SK-N-SH (cell line): ENCODE measurements at regions not wholly inside any gene's neighbourhood (a gene's known extent, or its start where the extent isn't known, plus 50 kb on each side); places are given as distances from the start of the nearest gene placed in this dataset.

ENCODE experiments used
- EP300 ChIP-seq, 2 experiments: IDR thresholded peaks; 2 replicates each; pipeline versions ENCODE4 v1.4.0 to v1.6.1; 2012; ENCODE audit warnings: borderline replicate concordance in 1 of 2, low read depth in 1 of 2, low read length in 1 of 2
- EZH2phosphoT487 ChIP-seq: fragments of 200-600 bp; sonication (generic); IDR thresholded peaks from 2 replicates; pipeline ENCODE4 v1.6.1; 2017; ENCODE audit warnings: low read depth, mixed run types, mild to moderate bottlenecking, antibody characterized with exemption, moderate library complexity, borderline replicate concordance
- GABPA ChIP-seq: IDR thresholded peaks from 2 replicates; pipeline ENCODE4 v1.4.0; 2012; ENCODE audit warnings: low read depth, mild to moderate bottlenecking
- NFIC ChIP-seq: IDR thresholded peaks from 2 replicates; pipeline ENCODE4 v1.4.0; 2012; ENCODE audit warnings: borderline replicate concordance
- POLR2AphosphoS5 ChIP-seq: IDR thresholded peaks from 2 replicates; pipeline ENCODE4 v1.6.1; 2012; ENCODE audit warnings: low read depth, low read length
- RAD21 ChIP-seq: IDR thresholded peaks from 2 replicates; pipeline ENCODE4 v1.6.1; 2012; ENCODE audit warnings: mild to moderate bottlenecking, low read length
- SMC3 ChIP-seq: IDR thresholded peaks from 2 replicates; pipeline ENCODE4 v1.6.1; 2012; ENCODE audit warnings: low read depth, low read length, improper control_type of control experiment
- TAF1 ChIP-seq: IDR thresholded peaks from 2 replicates; pipeline ENCODE4 v1.6.1; 2012; ENCODE audit warnings: low read depth, mild to moderate bottlenecking, low read length, moderate library complexity, borderline replicate concordance
- TF ChIP-seq, protein P1 (sequence below): fragments of 200-600 bp; sonication (generic); IDR thresholded peaks from 2 replicates; pipeline ENCODE4 v1.6.1; 2017; ENCODE audit warnings: antibody characterized with exemption, mild to moderate bottlenecking, moderate library complexity
- TF ChIP-seq, protein P2 (sequence below): IDR thresholded peaks from 2 replicates; pipeline ENCODE4 v1.4.0; 2012; ENCODE audit warnings: low read depth, borderline replicate concordance
- TF ChIP-seq, protein P3 (sequence below): fragments of 150-350 bp; IDR thresholded peaks from 2 replicates; pipeline ENCODE4 v1.6.1; 2017; ENCODE audit warnings: antibody characterized with exemption, low read length, low read depth, borderline replicate concordance
- TF ChIP-seq, protein P4 (sequence below): IDR thresholded peaks from 2 replicates; pipeline ENCODE4 v1.4.0; 2012; ENCODE audit warnings: low read depth
- TF ChIP-seq, protein P5 (sequence below): IDR thresholded peaks from 2 replicates; pipeline ENCODE4 v1.6.1; 2012; ENCODE audit warnings: mild to moderate bottlenecking, low read depth, low read length, moderate library complexity

DNA sequence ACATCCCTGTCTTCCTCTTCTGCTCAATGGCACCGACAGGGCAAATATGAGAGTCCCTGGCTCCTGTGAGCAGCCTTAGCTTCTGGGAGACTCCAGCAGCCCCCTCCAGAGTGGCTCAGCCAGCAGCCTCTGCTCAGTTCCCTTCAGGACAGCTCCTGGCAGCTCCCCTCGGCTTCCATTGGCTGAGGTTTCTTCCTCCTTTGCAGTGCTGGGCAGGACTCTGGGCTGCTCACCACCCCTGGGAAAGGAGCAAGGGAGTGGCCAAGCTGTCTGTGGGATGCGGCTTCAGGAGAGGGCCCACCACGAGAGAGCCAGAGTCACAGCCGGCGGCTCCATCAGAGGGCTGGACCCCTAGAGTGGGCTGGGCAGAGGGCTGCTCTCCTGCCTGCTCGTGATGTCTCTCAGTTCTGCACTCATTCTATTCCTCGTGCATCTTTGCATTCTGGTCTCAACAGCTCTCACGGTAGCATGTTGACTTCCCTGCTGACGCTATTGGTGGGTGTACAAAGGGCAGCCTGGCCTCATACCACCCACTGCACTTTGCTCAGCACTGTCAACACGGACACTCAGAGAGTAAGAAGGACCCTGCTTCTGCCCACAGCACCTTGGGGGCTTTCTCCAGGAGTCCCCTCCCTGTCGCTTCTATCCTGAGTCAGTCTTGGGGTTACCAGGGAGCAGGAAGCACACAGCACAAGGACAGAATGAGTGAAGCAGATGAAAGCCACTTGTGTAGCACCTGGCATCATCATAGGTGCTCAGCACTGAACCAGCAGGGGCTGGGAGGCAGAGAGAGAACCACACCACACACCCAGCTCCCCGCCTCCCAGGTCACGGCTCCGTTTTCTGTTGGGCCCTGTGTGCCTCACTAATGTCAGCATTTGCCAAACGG, 80.9 kb upstream of the ALDH1B1 start:
- TF ChIP-seq RAD21, result no peak
- TF ChIP-seq, protein P1, sequence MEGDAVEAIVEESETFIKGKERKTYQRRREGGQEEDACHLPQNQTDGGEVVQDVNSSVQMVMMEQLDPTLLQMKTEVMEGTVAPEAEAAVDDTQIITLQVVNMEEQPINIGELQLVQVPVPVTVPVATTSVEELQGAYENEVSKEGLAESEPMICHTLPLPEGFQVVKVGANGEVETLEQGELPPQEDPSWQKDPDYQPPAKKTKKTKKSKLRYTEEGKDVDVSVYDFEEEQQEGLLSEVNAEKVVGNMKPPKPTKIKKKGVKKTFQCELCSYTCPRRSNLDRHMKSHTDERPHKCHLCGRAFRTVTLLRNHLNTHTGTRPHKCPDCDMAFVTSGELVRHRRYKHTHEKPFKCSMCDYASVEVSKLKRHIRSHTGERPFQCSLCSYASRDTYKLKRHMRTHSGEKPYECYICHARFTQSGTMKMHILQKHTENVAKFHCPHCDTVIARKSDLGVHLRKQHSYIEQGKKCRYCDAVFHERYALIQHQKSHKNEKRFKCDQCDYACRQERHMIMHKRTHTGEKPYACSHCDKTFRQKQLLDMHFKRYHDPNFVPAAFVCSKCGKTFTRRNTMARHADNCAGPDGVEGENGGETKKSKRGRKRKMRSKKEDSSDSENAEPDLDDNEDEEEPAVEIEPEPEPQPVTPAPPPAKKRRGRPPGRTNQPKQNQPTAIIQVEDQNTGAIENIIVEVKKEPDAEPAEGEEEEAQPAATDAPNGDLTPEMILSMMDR, result no peak
- TF ChIP-seq, protein P2, sequence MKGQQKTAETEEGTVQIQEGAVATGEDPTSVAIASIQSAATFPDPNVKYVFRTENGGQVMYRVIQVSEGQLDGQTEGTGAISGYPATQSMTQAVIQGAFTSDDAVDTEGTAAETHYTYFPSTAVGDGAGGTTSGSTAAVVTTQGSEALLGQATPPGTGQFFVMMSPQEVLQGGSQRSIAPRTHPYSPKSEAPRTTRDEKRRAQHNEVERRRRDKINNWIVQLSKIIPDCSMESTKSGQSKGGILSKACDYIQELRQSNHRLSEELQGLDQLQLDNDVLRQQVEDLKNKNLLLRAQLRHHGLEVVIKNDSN, result no peak
- TF ChIP-seq, protein P3, sequence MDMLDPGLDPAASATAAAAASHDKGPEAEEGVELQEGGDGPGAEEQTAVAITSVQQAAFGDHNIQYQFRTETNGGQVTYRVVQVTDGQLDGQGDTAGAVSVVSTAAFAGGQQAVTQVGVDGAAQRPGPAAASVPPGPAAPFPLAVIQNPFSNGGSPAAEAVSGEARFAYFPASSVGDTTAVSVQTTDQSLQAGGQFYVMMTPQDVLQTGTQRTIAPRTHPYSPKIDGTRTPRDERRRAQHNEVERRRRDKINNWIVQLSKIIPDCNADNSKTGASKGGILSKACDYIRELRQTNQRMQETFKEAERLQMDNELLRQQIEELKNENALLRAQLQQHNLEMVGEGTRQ, result no peak
- TF ChIP-seq EP300 (IDR thresholded peaks at IDR 0.05; ENCODE audit: borderline replicate concordance in 1 of 2, low read depth in 1 of 2, low read length in 1 of 2), result no peak
- TF ChIP-seq GABPA, result no peak
- TF ChIP-seq TAF1, result no peak
- no peak for TF ChIP-seq NFIC
- TF ChIP-seq, protein P4, sequence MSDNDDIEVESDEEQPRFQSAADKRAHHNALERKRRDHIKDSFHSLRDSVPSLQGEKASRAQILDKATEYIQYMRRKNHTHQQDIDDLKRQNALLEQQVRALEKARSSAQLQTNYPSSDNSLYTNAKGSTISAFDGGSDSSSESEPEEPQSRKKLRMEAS, result no peak
- TF ChIP-seq POLR2AphosphoS5, result no peak
- TF ChIP-seq EZH2phosphoT487, result no peak
- TF ChIP-seq SMC3, result no peak
- TF ChIP-seq, protein P5, sequence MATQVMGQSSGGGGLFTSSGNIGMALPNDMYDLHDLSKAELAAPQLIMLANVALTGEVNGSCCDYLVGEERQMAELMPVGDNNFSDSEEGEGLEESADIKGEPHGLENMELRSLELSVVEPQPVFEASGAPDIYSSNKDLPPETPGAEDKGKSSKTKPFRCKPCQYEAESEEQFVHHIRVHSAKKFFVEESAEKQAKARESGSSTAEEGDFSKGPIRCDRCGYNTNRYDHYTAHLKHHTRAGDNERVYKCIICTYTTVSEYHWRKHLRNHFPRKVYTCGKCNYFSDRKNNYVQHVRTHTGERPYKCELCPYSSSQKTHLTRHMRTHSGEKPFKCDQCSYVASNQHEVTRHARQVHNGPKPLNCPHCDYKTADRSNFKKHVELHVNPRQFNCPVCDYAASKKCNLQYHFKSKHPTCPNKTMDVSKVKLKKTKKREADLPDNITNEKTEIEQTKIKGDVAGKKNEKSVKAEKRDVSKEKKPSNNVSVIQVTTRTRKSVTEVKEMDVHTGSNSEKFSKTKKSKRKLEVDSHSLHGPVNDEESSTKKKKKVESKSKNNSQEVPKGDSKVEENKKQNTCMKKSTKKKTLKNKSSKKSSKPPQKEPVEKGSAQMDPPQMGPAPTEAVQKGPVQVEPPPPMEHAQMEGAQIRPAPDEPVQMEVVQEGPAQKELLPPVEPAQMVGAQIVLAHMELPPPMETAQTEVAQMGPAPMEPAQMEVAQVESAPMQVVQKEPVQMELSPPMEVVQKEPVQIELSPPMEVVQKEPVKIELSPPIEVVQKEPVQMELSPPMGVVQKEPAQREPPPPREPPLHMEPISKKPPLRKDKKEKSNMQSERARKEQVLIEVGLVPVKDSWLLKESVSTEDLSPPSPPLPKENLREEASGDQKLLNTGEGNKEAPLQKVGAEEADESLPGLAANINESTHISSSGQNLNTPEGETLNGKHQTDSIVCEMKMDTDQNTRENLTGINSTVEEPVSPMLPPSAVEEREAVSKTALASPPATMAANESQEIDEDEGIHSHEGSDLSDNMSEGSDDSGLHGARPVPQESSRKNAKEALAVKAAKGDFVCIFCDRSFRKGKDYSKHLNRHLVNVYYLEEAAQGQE, result no peak
